ENCODE measurements at regions not wholly inside any gene's neighbourhood (a gene's known extent, or its start where the extent isn't known, plus 50 kb on each side); places are given as distances from the start of the nearest gene placed in this dataset.

- TF ChIP-seq EZH2 (IDR thresholded peaks at IDR 0.05), result no peak
- no peak for TF ChIP-seq POLR2AphosphoS5 (IDR thresholded peaks at IDR 0.05; ENCODE audit: borderline replicate concordance, low read depth, low read length)
- no peak for TF ChIP-seq FOXP2 (optimal IDR thresholded peaks at IDR 0.05; ENCODE audit: control extremely low read depth, extremely low read length, insufficient read depth)
These were observed 53.9 kb upstream of the SFMBT2 start for GRCh38 chr10:7464691-7465090.

Data from SK-N-MC (cell line).